Testis (tissue), 2 donors: ENCODE measurements at regions not wholly inside any gene's neighbourhood (a gene's known extent, or its start where the extent isn't known, plus 50 kb on each side); places are given as distances from the start of the nearest gene placed in this dataset.

Experiments used
- POLR2A ChIP-seq: fragments of 450-650 bp; IDR thresholded peaks from one replicate; pipeline ENCODE4 v1.6.1; 2017; ENCODE audit warnings: antibody characterized with exemption, mild to moderate bottlenecking, moderate library complexity
- TF ChIP-seq, protein P1 (sequence below), 3 experiments: fragments of 450-650 bp in 2 of 3; fragments of 200-600 bp in 1 of 3; sonication (generic) in 1 of 3; IDR thresholded peaks; one replicate each; pipeline ENCODE4 v1.5.1; 2016 to 2019; ENCODE audit warnings: antibody characterized with exemption in 3 of 3, mild to moderate bottlenecking in 2 of 3, moderate library complexity in 1 of 3

DNA sequence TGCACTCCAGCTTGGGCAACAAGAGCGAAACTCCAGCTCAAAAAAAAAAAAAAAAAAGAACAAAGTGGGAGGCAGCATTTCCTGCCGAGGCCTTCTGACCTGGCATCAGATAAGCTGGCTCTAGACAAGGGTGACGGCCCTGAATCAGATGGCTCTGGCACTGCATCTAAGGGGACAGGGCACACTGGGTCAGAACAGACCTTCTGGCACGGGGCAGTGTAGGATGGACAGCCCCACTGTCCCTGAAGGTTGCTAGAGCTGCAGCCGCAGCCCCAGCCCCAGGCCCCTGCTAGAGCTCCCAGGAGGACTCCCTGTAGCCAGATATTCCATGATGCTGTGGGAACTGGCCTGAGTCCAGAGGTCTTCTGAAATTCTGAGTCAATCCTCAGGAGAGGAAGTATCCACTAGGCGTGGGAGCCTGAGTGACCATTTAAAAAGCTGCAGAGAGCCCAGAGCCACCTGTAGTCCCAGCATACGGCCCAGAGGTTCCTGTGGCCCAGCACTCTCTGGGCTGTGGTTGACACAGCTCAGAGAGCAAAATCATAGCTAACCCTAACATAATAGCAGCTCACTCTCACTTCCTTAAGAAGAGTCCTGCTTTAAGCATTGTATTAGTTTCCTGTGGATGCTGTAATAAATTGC is 69.2 kb upstream of the MFGE8 start:
- TF ChIP-seq, protein P1, sequence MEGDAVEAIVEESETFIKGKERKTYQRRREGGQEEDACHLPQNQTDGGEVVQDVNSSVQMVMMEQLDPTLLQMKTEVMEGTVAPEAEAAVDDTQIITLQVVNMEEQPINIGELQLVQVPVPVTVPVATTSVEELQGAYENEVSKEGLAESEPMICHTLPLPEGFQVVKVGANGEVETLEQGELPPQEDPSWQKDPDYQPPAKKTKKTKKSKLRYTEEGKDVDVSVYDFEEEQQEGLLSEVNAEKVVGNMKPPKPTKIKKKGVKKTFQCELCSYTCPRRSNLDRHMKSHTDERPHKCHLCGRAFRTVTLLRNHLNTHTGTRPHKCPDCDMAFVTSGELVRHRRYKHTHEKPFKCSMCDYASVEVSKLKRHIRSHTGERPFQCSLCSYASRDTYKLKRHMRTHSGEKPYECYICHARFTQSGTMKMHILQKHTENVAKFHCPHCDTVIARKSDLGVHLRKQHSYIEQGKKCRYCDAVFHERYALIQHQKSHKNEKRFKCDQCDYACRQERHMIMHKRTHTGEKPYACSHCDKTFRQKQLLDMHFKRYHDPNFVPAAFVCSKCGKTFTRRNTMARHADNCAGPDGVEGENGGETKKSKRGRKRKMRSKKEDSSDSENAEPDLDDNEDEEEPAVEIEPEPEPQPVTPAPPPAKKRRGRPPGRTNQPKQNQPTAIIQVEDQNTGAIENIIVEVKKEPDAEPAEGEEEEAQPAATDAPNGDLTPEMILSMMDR (IDR thresholded peaks at IDR 0.05), result no peak
- TF ChIP-seq POLR2A, result no peak
